ENCODE measurements at regions not wholly inside any gene's neighbourhood (a gene's known extent, or its start where the extent isn't known, plus 50 kb on each side); places are given as distances from the start of the nearest gene placed in this dataset.

DNA sequence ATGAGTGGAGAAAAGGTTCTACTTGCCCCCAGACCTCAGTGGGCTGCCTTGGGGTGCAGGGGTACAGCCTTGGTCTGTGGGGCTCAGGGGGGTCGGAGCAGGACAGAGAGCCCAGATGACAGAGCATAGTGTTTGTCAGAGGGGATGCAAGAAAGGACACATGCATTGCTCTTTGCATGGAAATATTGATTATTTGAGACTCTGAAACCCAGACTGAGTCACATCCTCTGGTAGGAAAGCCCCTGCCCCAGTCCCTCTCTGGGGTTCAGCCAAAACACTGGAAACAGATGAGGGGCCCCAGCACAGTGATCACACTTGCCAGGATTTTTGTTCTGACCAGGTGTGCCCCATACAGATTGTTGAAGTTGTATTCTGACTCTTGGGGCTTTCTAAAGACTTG, 1094.4 kb downstream of the BCL11B start:
- DNase-seq (ENCODE audit: low read depth): no peak
- TF ChIP-seq, protein P1, sequence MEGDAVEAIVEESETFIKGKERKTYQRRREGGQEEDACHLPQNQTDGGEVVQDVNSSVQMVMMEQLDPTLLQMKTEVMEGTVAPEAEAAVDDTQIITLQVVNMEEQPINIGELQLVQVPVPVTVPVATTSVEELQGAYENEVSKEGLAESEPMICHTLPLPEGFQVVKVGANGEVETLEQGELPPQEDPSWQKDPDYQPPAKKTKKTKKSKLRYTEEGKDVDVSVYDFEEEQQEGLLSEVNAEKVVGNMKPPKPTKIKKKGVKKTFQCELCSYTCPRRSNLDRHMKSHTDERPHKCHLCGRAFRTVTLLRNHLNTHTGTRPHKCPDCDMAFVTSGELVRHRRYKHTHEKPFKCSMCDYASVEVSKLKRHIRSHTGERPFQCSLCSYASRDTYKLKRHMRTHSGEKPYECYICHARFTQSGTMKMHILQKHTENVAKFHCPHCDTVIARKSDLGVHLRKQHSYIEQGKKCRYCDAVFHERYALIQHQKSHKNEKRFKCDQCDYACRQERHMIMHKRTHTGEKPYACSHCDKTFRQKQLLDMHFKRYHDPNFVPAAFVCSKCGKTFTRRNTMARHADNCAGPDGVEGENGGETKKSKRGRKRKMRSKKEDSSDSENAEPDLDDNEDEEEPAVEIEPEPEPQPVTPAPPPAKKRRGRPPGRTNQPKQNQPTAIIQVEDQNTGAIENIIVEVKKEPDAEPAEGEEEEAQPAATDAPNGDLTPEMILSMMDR (conservative IDR thresholded peaks at IDR 0.05; ENCODE audit: low read depth, low read length): no peak
- no peak overlapping the region for H3K4me3 ChIP-seq (ENCODE audit: low read depth, low read length)

DNA sequence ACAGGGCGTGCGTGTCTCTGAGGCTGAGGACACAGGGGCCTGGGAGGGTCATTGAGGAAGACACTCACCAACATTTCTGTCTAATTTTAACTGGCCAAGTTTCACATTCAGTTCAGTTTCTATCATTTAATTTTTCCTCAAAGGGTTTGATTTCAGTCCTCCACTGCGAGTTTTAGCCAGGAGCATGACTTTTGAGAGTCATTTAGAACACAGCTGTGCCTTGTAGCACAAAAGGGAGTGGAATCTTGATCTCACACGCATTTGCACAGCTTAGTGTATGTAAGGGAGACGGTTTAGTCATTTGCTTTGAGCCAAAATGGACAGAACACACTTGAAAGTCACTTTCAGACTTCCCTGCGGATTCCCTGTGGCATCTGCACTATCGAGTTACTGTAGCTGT, 1090.8 kb downstream of the BCL11B start:
- TF ChIP-seq, protein P1 (conservative IDR thresholded peaks at IDR 0.05; ENCODE audit: low read depth, low read length): no peak
- no peak overlapping the region for H3K4me3 ChIP-seq (ENCODE audit: low read depth, low read length)

DNA sequence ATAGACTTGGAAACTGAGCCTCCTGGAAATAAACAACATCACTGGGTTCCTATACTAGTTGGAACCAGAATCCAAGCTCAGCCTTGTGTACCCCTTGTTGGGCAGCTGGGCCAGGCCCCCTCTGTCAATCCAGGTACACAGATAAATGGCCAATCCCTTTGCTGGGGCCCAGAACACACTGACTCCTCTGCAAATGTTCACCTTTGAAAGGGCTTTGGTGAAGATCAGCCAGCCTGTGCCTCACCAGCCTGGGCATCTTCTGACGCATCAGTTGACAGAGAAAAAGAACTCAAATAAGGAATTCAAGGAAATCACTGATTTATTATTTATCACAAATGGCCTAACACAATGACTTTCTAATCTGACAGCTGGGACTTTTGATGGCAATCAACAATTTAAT, 1090.2 kb downstream of the BCL11B start:
- DNase-seq (ENCODE audit: low read depth): no peak
- TF ChIP-seq, protein P1 (conservative IDR thresholded peaks at IDR 0.05; ENCODE audit: low read depth, low read length): no peak
- H3K4me3 ChIP-seq (ENCODE audit: low read depth, low read length): no peak overlapping the region

More for the DNA sequence above, 1090.8 kb downstream of the BCL11B start:
- no peak for DNase-seq (ENCODE audit: low read depth)

DNA sequence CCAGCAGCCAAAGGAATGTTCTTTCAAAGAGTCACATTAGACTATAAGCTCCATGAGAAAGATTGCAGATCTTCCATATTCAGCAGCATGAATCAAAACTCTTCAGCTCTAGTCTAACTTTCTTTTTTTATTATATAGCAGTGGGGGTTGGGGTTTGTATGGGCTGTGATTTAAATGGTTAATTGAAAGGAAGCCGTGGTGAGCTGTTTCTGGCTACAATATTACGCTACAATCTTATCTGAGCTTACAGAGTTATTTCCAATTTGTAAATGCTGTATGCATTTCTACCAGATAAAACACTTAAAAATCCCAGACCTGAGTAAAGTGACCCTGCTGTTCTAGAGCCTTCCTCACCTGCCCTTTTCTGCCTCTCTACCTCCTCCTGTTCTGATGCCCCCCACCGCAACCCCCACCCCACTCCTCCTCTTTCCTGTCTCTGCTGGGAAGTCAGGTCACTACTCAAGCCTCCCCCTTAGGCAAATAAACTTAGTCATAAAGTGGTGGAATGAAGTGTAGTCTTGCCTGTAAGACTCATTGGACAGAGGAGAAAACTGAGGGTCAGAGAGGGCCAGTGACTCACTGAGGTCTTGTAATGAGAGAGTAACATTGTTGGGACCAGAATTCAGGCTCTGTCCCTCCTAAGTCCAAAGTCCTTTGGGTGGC, 1089.5 kb downstream of the BCL11B start:
- peak; percentile 59 for DNase-seq (ENCODE audit: low read depth)
- TF ChIP-seq, protein P1 (conservative IDR thresholded peaks at IDR 0.05; ENCODE audit: low read depth, low read length): no peak
- H3K4me3 ChIP-seq (ENCODE audit: low read depth, low read length): no peak overlapping the region

DNA sequence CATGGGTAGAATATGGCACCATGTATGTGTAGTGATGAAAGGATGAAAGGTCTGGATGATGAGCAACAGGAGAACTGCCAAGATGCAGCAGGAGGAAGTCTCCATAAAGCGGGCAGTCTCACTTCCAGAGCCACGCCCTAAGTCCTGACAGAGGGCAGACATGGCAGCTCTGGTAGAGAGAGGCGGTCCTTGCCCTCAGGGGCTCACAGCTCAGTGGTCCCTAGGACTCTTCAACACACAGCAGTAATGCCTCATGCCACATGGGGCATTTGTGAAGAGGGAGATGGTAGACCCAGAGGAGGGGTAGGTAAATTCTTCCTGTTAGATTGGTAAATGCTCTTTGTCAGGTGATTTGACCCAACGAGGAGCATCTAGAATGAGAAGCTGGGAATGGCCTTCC, 1088.4 kb downstream of the BCL11B start:
- TF ChIP-seq, protein P1 (conservative IDR thresholded peaks at IDR 0.05; ENCODE audit: low read depth, low read length): no peak
- no peak for DNase-seq (ENCODE audit: low read depth)
- no peak overlapping the region for H3K4me3 ChIP-seq (ENCODE audit: low read depth, low read length)

DNA sequence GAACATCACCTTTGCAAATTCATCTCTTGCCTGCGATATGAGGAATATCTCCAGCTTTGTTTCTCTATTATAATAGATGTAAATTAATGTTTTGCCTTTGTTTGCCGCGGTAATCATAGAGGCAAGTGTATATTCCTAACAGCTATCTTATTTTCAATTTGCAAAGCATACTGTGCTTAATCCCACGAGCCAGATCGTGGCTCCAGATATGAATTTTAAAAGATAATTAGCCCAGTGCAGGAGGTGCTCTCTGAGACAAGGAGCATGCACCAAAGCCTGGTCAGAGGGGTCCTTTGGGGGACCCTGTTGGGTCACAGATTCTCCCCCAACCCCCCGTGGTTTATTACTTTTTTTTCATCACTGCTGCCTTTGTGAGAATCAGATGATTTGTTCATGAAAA, 1087.5 kb downstream of the BCL11B start:
- TF ChIP-seq, protein P1 (conservative IDR thresholded peaks at IDR 0.05; ENCODE audit: low read depth, low read length): no peak
- no peak for DNase-seq (ENCODE audit: low read depth)
- H3K4me3 ChIP-seq (ENCODE audit: low read depth, low read length): no peak overlapping the region

DNA sequence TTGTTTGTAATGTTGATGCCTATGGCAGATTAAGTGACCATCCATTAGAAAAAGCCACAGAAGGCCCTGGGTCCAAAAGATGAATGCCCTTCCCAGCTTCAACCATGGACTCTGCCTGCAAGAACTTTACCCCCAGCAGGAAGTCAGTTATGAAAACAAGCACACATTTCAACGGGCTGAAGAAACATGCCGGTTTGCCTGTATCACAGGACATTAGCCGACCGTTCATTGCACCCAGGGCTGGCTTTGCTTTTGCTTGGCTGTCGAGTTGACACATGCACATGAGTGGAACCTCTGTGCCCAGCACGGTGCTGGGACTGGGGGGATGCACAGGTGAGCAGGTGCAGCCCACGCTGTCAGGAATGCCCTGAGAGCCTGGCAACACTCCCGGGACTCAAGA, 1087.0 kb downstream of the BCL11B start:
- H3K4me3 ChIP-seq (ENCODE audit: low read depth, low read length): no peak overlapping the region
- DNase-seq (ENCODE audit: low read depth): no peak
- TF ChIP-seq, protein P1 (conservative IDR thresholded peaks at IDR 0.05; ENCODE audit: low read depth, low read length): no peak

All from epithelial cell of proximal tubule (primary cell).